Activated naive CD8-positive, alpha-beta T cell treated with anti-CD3 and anti-CD28 coated beads for 36 hours (primary cell): ENCODE measurements at regions not wholly inside any gene's neighbourhood (a gene's known extent, or its start where the extent isn't known, plus 50 kb on each side); places are given as distances from the start of the nearest gene placed in this dataset.

Source experiments
- DNase-seq: peaks from one replicate; pipeline ENCODE4 v3.0.0; 2021
- H3K27ac Mint-ChIP-seq: one replicate; pipeline ENCODE4 v1.8.0; 2022; ENCODE audit warnings: mild to moderate bottlenecking, moderate library complexity, mixed read lengths
- H3K27me3 Mint-ChIP-seq: one replicate; pipeline ENCODE4 v1.8.0; 2022; ENCODE audit warnings: mild to moderate bottlenecking, mixed read lengths
- H3K36me3 Mint-ChIP-seq: one replicate; pipeline ENCODE4 v1.8.0; 2021; ENCODE audit warnings: mild to moderate bottlenecking, mixed read lengths
- H3K4me1 Mint-ChIP-seq: one replicate; pipeline ENCODE4 v1.8.0; 2021; ENCODE audit warnings: mixed read lengths
- H3K4me3 Mint-ChIP-seq: one replicate; pipeline ENCODE4 v1.8.0; 2022; ENCODE audit warnings: mild to moderate bottlenecking, moderate library complexity, mixed read lengths
- H3K9me3 Mint-ChIP-seq: one replicate; pipeline ENCODE4 v1.8.0; 2022; ENCODE audit warnings: mixed read lengths

DNA sequence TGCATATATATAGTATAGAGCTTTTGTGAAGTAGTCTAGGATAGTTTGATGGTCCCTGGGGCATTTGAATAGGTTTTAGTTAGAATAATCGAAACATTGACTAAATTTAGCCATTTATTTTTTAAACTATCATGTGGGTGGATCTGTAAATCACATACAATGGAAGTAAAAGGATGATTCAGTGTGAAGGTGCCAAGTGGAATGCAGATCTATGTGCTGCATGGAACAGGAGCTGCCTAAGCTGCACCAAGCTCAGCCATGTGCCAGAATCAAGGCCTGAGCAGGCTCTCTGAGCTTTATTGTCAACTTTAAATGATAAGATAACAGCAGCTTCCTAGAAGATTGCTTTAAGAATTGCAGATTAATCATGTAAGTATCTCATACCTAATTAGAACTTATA lies 1996.2 kb upstream of the PIK3C3 start:
- H3K27ac Mint-ChIP-seq = no peak overlapping the region
- no peaks in the 10 kb centered on the region for H3K4me1 Mint-ChIP-seq
- H3K4me3 Mint-ChIP-seq = no peak overlapping the region
- DNase-seq = no peak
- no peaks in the 10 kb centered on the region for H3K27me3 Mint-ChIP-seq
- H3K9me3 Mint-ChIP-seq = no peaks in the 10 kb centered on the region
- H3K36me3 Mint-ChIP-seq = no peaks in the 10 kb centered on the region

DNA sequence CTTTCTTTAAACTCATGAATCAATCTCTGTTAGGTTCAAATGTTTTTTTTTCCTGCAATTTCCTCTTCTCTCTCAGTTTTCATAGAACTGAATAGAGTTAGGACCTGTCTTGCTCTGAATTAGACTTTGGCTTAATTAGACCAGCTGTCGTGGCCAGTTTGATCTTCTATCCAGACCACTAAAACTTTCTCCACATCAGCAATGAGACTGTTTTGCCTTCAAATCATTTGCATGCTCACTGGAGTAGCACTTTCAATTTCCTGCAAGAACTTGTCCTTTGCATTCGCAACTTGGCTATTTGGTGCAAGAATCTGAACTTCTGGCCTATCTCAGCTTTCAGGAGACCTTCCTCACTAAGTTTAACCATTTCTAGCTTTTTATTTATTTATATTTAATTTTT lies 2002.2 kb upstream of the PIK3C3 start:
- H3K4me3 Mint-ChIP-seq = no peak overlapping the region
- no peaks in the 10 kb centered on the region for H3K4me1 Mint-ChIP-seq
- DNase-seq = no peak
- H3K36me3 Mint-ChIP-seq = no peaks in the 10 kb centered on the region
- H3K9me3 Mint-ChIP-seq = peaks cover 1% of the 10 kb centered on the region
- H3K27me3 Mint-ChIP-seq = no peaks in the 10 kb centered on the region
- H3K27ac Mint-ChIP-seq = no peak overlapping the region

DNA sequence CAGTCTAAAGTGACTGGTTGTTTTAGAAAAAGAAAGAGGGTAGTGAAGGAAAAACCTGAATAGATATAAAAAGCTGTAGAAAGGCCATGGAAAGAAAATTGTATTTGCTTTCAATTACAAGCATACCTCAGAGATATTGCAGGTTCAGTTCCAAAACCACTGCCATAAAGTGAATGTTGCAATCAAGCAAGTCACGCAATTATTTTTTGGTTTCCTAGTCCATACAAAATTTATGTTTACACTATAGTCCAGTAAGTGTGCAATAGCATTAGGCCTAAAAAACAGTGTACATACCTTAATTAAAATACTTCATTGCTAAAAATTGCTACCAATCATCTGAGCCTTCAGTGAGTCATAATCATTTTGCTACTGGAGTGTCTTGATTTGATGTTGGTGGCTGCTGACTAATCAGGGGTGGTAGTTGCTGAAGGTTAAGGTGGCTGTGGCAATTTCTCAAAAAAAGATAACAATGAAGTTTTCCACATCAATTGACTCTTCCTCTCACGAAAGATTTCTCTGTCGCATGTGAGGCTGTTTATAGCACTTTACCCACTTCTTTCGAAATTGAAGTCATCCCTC lies 2003.8 kb upstream of the PIK3C3 start:
- DNase-seq = no peak
- H3K9me3 Mint-ChIP-seq = peaks cover 2% of the 10 kb centered on the region
- H3K27ac Mint-ChIP-seq = no peak overlapping the region
- no peaks in the 10 kb centered on the region for H3K4me1 Mint-ChIP-seq
- H3K4me3 Mint-ChIP-seq = no peak overlapping the region
- no peaks in the 10 kb centered on the region for H3K36me3 Mint-ChIP-seq
- no peaks in the 10 kb centered on the region for H3K27me3 Mint-ChIP-seq

DNA sequence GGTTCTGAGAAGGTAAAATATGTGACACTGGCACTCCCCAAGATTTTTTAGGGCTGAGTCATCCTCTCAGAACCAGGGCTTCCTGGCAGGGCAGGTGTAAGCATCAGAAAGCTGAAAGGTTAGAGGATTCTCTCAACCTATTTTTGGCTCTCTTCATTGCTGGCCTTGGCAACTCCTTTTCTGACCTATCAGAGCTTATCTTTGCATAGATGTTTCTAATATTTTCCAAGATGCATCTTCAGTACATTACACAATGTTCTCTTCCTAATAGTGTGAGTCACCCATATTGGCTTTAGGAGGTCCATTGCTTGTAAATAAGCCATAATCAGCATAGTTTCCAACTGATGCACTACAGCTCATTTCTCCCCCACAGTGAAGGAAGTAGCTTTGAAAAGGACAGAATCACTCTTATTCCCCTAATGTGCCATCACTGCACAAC lies 2008.4 kb upstream of the PIK3C3 start:
- Mint-ChIP-seq H3K4me3 (no peak overlapping the region), H3K27me3 (no peaks in the 10 kb centered on the region), H3K36me3 (no peaks in the 10 kb centered on the region), H3K27ac (no peak overlapping the region), H3K9me3 (peaks cover 5% of the 10 kb centered on the region), H3K4me1 (no peaks in the 10 kb centered on the region)
- no peak for DNase-seq

DNA sequence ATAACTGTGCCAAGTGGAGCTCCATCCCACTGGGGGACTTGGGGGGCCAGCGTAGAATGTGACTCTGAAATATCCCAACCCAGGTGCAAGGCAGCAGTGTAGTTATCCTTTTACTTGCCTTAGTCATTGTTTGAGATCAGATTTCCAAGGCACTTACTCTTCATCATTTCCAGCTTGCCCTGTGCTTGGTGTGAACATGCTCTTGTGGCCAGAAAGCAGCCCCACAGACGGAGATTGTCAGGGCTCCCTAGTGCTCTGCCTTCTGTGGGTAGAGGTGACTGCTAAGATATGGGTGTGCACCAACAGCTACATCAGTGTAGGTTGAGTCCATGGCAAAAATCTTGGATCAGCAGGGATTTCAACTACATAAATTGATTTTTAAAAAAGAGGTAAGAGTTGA lies 2010.0 kb upstream of the PIK3C3 start:
- Mint-ChIP-seq H3K4me1 (no peaks in the 10 kb centered on the region), H3K36me3 (no peaks in the 10 kb centered on the region), H3K27ac (no peak overlapping the region), H3K4me3 (no peak overlapping the region), H3K27me3 (no peaks in the 10 kb centered on the region), H3K9me3 (peaks cover 5% of the 10 kb centered on the region)
- no peak for DNase-seq

DNA sequence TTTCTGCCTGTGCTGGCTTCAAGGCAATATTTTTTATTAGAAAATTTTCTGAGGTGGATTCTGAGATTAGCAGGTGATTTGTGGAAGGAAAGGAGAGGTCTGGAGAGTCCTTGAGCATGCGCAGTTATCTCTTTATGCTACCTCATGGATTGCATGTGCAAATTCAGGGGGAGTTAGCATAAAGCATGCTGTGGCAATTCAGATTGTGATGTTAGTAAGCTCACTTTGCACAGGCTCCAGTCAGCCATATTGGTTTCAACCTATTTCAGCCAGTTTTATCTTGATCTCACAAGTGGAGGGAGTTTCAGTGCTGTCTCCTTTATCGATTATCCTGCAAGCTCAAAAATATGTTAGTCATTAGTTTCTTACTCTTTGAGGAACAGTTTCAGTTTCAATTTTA lies 2012.3 kb upstream of the PIK3C3 start:
- Mint-ChIP-seq H3K27me3 (no peaks in the 10 kb centered on the region), H3K4me1 (no peaks in the 10 kb centered on the region), H3K27ac (no peak overlapping the region), H3K4me3 (no peak overlapping the region), H3K9me3 (peaks cover 4% of the 10 kb centered on the region), H3K36me3 (no peaks in the 10 kb centered on the region)
- no peak for DNase-seq

DNA sequence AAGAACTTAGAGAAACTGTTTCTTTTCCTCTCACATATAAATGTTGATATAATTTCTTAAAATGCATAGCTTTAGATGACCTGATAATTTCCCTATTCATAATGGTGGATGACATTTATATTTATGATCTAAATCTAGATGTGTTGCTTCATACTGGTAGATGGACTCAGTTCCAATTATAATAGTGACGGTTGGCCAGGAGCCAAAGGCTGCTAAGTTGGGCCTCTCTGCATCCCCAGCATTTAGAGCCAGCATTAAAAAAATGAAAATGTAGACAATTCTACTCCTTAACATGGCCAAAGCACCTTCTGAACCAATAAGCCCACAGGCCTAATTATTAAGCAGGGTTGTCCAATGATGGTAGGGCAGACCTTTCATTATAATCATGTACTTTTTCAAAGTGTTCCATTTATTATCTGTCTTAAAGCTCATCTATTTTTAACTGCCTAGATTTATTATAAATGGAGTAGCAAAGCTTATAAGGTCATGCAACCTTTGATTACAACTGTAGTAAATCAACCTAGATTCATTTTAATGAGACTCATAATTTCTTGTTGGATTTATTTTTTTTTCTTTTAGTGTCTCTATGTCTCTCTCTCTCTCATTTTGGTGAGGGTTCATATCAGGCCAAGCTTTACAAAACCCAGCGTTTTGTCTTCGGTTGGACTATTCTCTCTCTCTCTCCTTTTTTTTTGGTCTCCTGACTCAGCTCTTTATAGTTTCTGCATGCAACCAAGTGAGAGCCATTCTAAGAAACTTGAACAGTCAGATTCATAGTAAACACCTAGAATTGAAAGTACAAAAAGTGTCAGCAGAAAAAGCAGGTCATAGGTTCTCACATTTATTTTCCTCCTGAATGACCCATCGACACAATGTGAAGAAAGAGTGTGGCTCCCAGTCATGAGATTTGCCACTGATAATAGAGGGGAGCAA lies 2016.1 kb upstream of the PIK3C3 start:
- Mint-ChIP-seq H3K27ac (no peak overlapping the region), H3K9me3 (peaks cover 8% of the 10 kb centered on the region), H3K4me3 (no peak overlapping the region), H3K36me3 (no peaks in the 10 kb centered on the region), H3K27me3 (no peaks in the 10 kb centered on the region), H3K4me1 (no peaks in the 10 kb centered on the region)
- no peak for DNase-seq

DNA sequence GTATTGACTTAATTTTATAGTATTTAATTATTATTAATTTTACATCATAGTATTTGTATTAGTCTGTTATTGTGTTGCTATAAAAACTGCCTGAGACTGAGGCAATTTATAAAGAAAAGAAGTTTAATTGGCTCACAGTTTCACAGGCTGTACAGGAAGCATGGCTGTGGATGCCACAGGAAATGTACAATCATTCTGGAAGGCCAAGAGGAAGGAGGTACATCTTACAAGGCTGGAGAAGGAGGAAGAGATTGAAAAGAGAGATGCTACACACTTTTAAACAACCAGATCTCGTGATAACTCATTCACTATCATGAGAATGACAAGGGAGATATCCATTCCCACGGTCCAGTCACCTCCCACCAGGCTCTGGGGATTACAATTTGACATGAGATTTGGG lies 2019.4 kb upstream of the PIK3C3 start:
- H3K36me3 Mint-ChIP-seq = no peaks in the 10 kb centered on the region

DNA sequence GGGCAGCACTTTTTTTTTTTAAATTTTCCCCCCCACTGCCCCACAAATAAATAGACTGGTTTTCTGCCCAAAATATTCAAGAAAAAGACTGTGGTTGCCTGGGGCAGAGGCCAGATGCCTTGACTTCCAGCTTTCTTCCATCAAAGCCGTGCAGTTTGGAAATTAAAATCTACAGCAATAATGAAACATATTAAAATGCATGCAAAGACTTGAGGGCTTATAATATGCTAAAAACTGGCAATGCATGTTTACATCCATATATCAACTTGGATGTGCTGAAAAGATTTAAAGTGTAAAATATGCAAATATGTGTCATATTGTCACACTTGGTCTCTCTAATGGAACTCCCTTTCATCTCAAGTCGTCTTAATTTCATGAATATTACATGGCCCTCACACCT lies 2036.2 kb upstream of the PIK3C3 start:
- Mint-ChIP-seq H3K27me3 (no peaks in the 10 kb centered on the region), H3K4me3 (no peak overlapping the region), H3K4me1 (no peaks in the 10 kb centered on the region), H3K9me3 (no peaks in the 10 kb centered on the region), H3K36me3 (no peaks in the 10 kb centered on the region), H3K27ac (no peak overlapping the region)
- DNase-seq = no peak

More for the DNA sequence above, 2019.4 kb upstream of the PIK3C3 start:
- no peak for DNase-seq
- Mint-ChIP-seq H3K4me1 (no peaks in the 10 kb centered on the region), H3K9me3 (peaks cover 8% of the 10 kb centered on the region), H3K4me3 (no peak overlapping the region), H3K27me3 (no peaks in the 10 kb centered on the region), H3K27ac (no peak overlapping the region)

DNA sequence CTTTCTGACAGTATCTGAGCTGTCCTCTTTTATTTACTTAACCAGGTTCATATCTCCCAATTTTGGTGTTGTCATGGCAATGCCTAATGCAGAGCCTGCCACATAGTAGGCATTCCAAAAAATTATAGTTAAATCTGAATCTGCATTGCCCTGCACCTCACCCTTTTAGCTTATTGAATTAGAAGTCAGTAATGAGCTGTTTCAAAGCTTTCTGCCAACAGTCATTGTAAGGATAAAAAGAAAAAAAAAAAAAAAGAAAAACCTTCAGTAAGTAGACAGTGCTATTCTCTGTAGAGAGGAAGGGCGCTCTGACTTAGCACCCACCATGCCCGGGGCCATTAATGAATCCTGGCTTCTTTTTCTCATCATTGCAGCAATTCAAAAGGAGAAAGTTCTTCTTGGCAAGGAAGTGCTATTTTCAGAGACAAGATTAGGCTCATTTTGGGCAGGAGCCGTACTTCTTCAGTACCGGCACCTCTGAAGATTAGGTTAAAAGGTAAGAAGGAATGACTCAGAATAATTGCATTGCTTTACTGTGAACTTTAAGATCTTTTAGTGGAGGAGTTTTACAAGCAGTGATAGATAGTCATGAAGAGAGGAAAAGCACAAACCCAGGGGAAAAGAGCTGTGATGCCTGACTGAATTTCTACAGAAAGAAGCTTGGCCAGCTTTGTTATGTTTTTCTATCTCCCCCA lies 2041.2 kb upstream of the PIK3C3 start:
- Mint-ChIP-seq H3K27me3 (no peaks in the 10 kb centered on the region), H3K27ac (no peak overlapping the region), H3K4me1 (no peaks in the 10 kb centered on the region), H3K36me3 (no peaks in the 10 kb centered on the region), H3K4me3 (no peak overlapping the region), H3K9me3 (peaks cover 8% of the 10 kb centered on the region)
- DNase-seq = no peak

DNA sequence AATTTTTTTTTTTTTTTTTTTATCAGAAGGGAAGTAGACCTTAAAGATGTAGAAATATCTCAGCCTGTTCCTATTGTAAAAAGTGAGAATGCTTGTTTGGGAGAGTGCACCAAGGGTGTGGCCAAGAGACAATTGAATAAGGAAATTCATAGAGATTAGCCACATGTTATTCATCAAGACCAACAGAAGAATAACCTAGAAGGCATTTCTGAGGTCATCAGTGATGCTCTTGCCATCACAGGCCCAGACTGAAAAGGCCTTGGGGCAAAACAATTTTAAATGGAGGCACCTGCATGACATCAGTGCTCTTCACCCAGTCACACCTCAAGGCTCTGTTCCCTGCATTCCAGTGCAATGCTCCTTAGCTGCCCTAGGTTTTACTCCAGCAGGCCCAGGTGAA lies 2043.3 kb upstream of the PIK3C3 start:
- Mint-ChIP-seq H3K27ac (no peak overlapping the region), H3K4me1 (no peaks in the 10 kb centered on the region), H3K36me3 (no peaks in the 10 kb centered on the region), H3K4me3 (no peak overlapping the region), H3K9me3 (peaks cover 10% of the 10 kb centered on the region), H3K27me3 (no peaks in the 10 kb centered on the region)
- DNase-seq = no peak

DNA sequence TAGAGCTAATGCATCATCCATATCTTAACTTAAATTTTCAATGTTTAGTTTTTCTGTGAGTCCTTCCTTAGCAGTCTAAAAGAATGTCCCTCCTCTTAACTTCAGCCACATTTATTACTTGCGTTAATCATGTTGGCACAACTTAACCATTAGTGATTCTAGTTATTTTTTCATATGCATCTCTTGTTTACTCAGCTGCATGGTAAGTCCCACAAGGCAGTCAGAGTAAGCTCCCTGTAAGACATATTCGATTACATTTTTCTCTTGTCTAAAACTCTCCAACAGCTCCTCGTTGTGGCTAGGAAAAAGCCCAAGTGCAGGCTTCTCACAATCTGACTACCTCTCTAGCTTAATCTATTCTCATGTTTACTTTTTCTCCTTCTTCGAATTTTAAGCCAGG lies 2045.3 kb upstream of the PIK3C3 start:
- Mint-ChIP-seq H3K4me1 (no peaks in the 10 kb centered on the region), H3K27me3 (no peaks in the 10 kb centered on the region), H3K4me3 (no peak overlapping the region), H3K27ac (no peak overlapping the region), H3K36me3 (no peaks in the 10 kb centered on the region), H3K9me3 (peaks cover 12% of the 10 kb centered on the region)
- DNase-seq = no peak

DNA sequence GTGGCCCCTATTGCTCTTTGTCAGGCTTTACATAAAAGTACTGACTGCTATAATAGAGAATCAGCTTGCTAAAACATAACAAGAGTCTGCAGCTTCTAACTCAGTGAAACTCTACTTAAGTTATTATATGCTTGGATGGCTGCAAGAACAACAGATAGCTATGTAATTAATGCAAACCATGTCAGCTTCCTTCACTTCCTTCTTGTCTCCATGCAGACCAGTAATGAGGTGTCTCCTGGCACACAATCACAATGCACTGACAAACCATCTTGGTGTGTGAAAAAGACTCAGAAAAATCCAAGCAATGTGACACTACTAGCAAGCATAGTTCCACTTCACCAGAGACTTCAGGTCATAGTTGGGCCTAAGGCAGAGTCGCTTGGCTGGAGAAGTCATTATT lies 2068.9 kb upstream of the PIK3C3 start:
- no peak for DNase-seq
- no peak overlapping the region for H3K27ac Mint-ChIP-seq
- H3K9me3 Mint-ChIP-seq = no peaks in the 10 kb centered on the region
- H3K36me3 Mint-ChIP-seq = no peaks in the 10 kb centered on the region
- no peaks in the 10 kb centered on the region for H3K27me3 Mint-ChIP-seq
- no peak overlapping the region for H3K4me3 Mint-ChIP-seq
- H3K4me1 Mint-ChIP-seq = no peaks in the 10 kb centered on the region

DNA sequence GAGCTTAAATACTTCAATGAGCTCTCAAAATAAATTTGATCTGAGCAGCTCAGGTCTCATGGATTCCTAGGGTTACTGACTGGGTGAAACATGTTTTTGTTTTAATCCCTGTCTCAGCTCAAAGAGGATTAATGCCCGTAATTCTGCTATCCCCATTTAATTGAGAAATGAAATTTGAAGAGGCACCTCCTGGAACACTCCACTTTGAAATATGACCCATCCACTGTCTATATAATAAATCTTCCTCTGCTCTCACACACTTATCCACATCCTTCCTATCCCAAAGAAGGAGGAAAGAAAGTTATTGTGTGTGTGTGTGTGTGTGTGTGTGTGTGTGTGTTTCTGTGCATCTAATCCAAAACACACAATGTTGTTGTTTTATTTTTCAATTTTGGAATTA lies 2082.4 kb upstream of the PIK3C3 start:
- no peaks in the 10 kb centered on the region for H3K4me1 Mint-ChIP-seq

DNA sequence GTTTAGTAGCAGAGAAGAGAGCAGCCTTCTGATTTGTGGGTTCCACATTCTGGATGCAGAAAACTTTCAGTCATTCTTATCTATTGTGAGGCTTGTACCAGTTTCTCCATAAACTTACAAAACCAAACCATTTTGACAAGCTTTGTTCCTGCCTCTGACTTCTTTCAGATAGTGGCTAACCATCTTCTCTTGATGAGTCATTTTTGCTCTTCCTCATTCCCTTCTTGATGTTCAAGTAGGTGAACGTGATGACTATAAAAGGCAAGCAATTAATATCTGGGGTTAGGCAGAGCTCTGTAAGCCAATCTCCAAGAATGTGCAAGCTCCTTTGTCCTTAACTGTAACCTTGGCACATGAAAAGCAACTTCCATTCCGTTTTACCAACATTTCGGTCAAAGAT lies 2083.1 kb upstream of the PIK3C3 start:
- no peak for DNase-seq
- Mint-ChIP-seq H3K27me3 (no peaks in the 10 kb centered on the region), H3K4me1 (no peaks in the 10 kb centered on the region), H3K9me3 (peaks cover 2% of the 10 kb centered on the region), H3K27ac (no peak overlapping the region), H3K36me3 (no peaks in the 10 kb centered on the region), H3K4me3 (no peak overlapping the region)

More for the DNA sequence above, 2082.4 kb upstream of the PIK3C3 start:
- no peak overlapping the region for H3K27ac Mint-ChIP-seq
- H3K9me3 Mint-ChIP-seq = peaks cover 2% of the 10 kb centered on the region
- no peaks in the 10 kb centered on the region for H3K27me3 Mint-ChIP-seq
- no peak overlapping the region for H3K4me3 Mint-ChIP-seq
- DNase-seq = no peak
- H3K36me3 Mint-ChIP-seq = no peaks in the 10 kb centered on the region
